ENCODE measurements at regions not wholly inside any gene's neighbourhood (a gene's known extent, or its start where the extent isn't known, plus 50 kb on each side); places are given as distances from the start of the nearest gene placed in this dataset.
"Not testable (repeated sequence)": the region's sequence is repeated elsewhere in the genome, so short reads cannot be mapped to it uniquely, and the experiment has no call there.

DNA sequence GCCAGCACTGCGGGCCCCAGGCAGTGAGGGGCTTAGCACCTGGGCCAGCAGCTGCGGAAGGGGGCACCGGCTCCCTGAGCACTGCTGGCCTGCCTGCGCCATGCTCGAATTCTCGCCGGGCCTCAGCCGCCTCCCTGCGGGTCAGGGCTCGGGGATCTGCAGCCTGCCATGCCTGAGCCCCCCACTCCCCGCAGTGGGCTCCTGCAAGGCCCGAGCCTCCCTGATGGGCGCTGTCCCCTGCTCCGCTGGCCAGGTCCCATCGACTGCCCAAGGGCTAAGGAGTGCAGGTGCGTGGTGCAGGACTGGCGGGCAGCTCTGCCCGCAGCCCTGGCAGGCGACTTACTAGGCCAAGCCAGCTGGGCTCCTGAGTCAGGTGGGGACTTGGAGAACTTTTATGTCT, 133.3 kb upstream of the LMNTD1 start:
- no peak for DNase-seq

DNA sequence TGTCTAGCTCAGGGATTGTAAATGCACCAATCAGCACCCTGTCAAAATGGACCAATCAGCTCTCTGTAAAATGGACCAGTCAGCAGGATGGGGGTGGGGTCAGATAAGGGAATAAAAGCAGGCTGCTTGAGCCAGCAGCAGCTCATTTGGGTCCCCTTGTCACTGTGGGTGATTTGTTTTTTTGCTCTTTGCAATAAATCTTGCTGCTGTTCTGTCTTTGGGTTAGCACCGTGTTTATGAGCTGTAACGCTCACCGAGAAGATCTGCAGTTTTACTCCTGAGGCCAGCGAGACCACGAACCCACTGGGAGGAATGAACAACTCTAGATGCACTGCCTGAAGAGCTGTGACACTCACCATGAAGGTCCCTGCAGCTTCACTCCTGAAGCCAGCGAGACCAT, 134.1 kb upstream of the LMNTD1 start:
- DNase-seq = no peak

DNA sequence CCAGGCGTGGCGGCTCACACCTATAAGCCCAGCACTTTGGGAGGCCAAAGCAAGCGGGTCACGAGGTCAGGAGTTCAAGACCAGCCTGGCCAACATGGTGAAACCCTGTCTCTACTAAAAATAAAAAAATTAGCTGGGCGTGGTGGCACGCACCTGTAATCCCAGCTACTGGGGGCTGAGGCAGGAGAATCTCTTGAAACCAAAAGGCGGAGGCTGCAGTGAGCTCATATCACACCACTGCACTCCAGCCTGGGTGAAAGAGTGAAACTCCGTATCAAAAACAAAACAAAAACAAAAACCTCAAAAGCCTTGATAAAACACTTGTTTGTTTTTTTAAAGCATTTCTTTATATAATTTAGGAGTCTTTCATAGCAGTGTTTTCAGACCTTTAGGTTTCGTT, 135.8 kb upstream of the LMNTD1 start:
- DNase-seq = not testable (repeated sequence)

DNA sequence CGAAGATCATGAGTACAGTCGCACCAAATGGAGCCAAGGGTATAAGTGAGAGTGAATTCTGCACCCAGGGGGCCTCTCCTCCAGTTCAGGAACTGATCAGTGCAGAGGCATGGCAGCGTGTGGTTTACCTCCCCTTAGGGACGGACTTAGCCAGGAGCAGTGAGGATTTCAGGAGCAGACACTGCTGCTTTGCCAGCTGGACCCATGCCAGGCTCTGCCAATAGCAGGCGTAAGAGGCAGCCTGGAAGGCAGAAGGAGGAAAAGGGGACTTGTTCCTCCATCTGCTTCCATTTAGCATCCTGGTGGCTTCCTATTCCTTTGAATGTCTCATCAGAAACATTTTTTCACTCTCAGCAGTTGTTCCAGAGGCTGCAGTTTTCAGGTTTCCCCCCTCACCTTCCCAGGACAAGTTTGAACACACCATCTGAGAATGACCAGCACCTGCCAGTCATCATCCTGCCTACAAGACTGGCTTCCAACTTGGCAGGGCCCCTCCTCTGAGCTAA, 137.0 kb upstream of the LMNTD1 start:
- no peak for DNase-seq

DNA sequence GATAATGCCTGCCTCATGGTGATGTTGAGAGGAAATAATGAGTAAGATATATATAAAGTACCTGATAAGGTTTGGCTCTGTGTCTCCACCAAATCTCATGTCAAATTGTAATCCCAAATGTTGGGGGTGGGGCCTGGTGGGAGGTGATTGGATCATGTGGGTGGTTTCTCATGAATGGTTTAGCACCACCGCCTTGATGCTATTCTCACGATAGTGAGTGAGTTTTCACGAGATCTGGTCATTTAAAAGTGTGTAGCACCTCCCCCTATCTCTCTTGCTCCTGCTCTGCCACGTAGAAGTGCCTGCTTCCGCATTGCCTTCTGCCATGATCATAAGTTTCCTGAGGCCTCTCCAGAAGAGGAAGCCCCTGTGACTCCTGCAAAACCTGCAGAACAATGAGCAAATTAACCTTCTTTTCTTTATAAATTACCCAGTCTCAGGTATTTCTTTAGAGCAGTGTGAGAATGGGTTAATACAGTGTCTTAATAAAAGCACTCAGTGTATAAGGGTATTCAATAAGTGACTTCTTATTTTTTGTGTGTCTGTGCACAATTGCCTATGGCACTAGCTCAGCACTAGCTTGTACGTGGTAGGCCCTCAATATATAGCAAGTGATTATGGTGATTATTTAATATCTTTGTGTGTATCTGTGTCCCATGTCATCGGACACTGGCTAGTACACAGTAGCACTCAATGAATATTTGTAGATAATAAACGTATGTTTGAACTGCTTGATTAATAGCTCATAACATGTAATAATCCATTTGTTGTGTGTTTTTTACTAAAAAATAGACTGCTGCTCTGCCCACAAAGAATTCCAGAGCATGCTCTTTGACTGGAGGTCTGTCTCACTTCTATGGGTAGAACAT, 138.1 kb upstream of the LMNTD1 start:
- no peak for DNase-seq

DNA sequence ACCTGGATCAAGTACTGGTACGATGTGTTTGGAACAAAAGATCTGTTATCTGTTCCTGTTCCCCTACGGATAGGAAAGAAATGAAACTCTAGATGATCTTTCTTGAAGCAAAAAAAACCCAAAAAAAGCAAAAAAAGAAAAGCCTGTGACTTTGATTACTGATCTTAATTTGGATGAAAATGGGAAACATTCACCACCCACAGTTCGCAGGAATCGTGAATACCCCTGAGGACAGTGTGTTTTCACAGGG, 138.7 kb upstream of the LMNTD1 start:
- no peak for DNase-seq

DNA sequence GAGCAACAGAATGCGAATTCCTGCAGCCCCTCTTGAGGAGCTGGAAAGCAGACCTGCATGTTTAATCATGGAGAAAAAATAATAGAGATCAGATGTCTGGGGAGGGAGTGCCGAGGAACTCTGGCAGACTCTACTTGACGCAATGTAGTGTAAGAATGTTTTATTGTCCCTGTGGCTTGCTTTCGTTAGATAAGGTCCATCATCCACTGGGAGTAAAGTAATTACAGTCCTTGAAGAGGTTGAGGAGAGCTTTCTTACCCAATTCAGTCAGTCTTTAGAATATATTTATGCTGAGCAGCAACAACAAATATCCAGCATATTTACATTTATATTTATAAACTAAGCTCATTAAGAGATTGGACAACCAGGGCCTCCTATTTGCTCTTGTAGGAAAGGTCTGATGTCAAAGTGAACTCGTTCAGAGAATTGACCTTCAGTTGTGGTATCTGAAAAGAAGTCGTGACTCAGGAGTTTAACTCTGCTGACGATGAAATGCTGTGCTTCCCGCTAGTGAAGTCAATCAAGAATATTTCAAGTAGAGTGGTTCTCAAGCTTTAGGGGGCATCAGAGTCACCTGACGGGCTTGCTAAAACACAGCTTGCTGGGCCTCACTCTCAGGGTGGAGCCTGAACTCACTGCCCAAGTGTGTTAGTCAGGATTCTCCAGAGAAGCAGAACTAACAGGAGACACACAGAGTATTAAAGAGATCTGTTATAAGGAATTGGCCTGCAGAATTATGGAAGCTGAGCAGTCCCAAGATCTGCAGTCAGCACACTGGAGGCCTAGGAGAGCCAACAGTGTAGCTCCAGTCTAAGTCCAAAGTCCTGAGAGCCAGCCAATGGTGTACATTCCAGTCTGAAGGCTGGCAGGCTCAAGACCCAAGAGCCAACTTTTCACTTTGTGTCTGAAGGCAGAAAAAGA, 139.3 kb upstream of the LMNTD1 start:
- DNase-seq = no peak

DNA sequence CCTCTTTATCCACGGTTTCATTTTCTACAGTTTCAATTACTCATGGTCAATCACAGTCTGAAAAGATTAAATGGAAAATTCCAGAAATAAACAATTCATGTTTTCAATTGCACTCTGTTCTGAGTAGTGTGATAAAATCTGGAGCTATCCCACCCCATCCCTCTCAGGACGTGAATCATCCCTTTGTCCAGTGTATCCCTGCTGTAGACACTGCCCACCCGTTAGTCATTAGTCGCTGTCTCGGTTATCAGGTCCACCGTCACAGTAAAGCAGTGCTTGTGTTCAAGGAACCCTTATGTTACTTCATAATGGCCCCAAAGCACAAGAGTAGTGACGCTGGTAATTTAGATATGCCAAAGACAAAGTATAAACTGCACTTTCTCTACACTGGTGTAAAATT, 141.0 kb upstream of the LMNTD1 start:
- DNase-seq = no peak

DNA sequence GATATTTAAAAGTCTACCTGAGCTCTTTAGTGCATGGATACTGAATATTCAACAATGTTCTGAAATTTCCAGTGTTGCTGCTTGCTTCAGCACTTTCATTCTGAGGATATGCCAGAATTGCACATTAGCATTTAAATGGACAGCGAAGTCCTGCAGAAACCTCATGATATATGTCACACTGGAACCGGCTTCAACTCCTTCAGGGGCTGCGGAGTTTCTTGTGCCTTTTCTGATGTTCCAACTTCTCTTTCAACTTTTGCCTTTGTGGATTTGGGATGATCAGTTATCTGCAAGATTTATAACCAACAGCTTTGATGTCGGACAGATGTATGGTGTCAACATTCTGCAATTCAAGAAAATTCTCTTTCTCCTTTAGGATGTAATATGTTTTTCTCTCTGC, 142.5 kb upstream of the LMNTD1 start:
- no peak for DNase-seq

DNA sequence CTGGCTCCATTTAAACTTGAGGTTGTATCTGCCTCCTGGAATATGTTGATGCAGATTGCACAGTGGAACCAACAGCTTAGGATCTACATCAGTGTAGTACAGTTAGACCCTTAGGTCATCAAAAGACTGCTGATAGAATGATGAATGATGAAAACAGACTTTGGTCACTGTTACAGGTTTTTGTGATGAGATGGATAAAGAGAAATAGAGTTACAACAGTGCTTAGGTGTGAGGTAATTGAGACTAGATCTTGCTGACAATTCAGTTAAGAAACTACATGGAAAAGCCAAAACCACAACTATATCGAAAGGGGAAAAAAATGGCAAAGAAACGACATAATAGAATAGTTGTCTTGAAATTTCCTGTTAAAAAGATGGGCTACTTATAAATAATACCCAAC, 145.7 kb upstream of the LMNTD1 start:
- no peak for DNase-seq

DNA sequence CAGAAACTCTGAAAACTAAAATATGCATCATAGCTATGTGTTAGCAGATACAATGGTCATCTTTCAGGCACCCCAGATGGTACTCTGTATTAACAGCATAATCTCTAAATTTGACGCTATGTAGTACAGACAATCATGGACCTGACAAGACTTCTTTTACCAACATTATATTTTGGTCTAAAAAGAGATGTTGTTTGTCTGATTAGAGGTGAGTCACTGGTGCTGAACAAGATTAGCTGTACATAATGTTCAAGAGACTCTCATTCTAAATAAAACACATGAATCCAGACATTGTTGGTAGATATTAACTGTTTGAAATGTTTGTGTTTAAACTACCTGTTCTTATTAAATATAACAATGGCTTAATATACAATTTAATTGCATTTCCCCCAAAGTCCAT, 146.4 kb upstream of the LMNTD1 start:
- no peak for DNase-seq

DNA sequence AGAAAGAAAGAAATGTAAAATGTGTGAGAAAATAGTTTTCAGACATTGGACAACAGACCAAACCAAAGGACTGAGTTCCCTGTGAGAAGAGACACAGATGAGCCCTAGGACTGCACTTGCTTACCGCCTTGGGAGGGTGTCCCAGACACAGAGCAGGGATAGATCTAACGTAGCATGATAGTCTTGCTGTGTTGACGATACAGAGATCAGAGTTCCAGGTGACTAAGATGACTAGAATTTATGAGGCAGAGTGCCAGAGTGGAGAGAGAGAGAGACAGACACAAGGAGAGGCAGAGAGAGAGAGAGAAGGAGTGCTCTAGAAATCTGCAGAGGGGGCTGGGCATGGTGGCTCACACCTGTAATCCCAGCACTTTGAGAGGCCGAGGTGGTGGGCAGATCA, 148.2 kb upstream of the LMNTD1 start:
- DNase-seq = no peak

DNA sequence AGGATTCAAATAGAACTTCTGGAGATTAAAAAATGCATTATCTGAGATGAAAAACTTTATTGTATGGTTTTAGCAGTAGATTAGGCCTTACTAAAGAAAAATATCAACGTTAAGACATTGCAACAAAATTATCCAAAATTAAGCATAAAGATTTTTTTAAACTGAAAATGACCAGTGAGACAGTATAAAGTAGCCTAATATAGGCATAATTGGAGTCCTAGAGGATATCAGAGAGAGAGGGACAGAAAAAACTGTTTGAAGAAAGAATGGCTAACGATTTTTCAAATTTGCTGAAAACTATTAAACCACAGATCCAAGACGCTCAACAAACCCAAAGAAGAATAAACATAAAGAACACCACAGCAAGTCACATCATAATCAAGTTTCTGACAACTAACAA, 149.5 kb upstream of the LMNTD1 start:
- no peak for DNase-seq

DNA sequence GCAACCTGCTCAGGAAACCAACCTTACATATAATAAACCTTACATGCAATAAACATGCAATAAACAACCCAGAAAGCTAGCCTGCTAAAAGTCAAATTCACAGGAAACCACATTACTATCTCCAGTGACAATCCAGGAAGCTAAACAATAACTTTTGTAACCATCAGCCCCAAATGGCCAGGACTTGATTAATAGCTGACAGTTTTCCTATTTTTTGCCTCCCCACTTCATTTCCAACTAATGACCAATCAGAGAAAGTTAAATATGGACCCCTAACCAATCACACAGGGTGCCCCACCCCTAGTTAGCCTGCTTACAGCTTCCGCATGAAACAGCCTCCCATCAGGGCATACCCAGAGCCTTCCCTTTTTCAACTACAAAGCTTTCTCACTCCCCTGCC, 152.2 kb upstream of the LMNTD1 start:
- DNase-seq = no peak

DNA sequence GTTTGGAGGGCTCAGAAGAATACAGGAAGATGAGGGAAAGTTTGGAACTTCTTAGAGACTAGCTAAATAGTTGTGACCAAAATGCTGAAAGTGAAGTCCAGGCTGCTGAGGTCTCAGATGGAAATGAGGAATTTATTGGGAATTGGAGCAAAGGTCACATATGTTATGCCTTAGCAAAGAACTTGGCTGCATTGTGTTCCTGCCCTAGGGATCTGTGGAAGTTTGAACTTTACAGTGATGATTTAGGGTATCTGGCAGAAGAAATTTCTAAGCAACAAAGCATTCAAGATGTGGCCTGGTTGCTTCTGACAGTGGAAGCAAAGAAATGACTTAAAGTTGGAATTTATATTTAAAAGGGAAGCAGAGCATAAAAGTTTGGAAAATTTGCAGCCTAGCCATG, 153.6 kb upstream of the LMNTD1 start:
- not testable (repeated sequence) for DNase-seq

DNA sequence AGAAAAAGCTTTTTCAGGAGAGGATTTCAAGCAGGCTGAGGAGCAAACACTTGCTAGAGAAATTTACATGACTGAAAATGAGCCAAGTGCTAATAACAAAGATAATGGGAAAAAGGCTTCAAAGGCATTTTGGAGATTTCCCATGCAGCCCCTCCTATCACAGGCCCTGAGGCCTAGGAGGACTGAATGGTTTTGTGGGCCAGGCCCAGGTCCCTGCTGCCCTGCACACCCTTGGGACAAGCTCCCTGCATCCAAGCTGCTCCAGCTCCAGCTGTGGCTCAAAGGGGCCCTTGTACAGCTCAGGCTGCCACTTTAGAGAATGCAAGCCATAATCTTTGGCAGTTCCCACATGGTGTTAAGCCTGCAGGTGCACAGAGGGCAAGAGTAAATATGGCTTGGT, 154.0 kb upstream of the LMNTD1 start:
- no peak for DNase-seq

DNA sequence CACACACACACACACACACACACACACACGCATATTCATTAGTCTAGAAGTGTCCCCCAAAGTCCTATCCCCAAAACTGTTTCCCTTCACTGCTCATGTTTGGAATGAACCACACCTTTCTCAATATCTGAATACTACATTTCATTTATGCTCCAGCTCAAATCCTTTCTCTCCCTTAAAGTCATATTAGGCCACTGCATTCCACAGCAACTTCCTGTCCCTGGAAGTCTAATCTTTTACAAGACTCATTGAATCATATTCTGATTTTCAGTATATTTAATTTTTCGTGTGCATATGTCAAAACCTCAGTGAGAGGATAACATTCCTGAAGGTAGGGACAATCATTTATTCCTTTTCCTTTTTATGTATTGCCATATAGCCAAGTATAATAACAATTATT, 155.6 kb upstream of the LMNTD1 start:
- DNase-seq = no peak

DNA sequence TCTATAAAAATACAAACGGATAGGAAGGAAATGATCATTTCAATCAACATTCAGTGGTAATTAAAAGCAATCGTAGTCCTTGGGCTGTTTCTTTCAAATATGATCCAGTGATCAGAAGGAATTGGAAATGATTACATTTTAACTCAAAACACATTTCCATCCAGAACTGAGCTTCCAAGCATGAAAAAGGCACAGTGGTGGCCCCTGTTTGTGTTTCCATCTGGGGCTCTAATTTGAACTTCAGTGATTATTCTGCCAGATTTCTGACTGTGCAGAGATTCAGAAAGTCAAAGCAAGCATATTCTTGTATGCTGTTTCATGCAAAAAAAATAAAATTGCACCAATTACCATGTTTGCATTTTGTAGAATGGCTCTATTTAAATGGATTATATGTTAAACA, 157.0 kb upstream of the LMNTD1 start:
- no peak for DNase-seq

DNA sequence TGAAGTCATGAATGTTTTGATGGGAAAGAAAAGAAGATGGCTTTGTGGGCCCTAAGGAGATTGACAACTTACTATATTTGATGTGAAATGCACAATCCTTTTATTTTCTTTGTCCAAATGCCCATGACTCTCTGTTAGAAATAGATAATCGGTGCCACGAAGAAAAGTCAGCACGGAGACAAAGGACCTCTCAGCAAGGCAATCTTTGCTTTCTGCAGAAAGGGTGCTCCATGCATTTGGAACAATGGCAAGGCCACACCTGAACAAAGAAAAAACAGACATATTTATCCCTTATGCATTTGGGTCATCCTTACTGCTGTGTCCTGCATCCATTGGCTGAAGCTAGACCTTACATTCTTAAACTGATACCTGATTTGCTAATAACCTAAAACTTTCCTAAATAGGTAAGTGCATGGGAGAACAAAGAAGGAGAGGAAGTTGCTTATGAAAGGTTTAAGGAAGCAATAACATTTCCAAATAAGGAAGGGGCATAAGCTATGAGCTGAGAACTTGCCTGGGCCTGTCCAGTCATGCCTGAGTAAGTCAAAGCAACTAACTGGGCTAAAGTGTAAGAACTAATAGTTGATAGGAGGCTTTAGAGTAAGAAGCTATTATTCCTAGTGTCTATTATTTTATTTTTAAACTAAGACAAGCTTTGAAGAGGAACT, 158.0 kb upstream of the LMNTD1 start:
- DNase-seq = not testable (repeated sequence)

DNA sequence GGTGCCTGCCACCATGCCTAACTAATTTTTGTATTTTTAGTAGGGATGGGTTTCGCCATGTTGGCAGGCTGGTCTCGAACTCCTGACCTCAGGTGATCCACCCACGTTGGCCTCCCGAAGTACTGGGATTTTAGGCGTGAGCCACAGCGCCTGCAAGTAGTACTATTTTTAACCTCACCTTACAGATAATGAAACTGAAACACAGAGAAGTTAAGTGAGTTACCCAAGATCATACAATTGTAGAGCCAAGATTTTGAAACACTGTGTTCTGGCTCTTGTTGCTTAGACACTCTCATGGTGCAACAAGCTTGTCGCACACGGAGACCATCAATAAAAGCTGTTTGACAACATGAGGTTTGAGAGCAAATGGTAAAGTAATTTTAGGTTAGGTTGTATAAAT, 159.1 kb upstream of the LMNTD1 start:
- no peak for DNase-seq

DNA sequence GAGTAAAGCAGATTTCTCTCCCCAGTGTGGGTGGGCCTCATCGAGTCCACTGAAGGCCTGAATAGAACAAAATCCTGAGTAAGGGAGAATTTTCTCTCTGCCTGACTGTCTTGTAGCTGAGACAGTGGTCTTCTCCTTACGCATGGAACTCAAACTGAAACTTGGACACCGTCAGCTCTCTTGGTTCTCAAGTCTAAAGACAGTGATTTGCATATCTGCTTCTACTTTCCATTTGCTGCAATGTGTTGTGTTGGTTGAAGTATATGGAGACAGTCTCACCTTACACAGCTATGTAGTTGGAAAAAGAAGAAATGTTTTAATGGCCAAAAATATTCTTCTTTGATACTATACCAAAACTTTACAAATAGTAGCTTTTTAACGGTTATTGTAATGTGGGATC, 160.2 kb upstream of the LMNTD1 start:
- no peak for DNase-seq

DNA sequence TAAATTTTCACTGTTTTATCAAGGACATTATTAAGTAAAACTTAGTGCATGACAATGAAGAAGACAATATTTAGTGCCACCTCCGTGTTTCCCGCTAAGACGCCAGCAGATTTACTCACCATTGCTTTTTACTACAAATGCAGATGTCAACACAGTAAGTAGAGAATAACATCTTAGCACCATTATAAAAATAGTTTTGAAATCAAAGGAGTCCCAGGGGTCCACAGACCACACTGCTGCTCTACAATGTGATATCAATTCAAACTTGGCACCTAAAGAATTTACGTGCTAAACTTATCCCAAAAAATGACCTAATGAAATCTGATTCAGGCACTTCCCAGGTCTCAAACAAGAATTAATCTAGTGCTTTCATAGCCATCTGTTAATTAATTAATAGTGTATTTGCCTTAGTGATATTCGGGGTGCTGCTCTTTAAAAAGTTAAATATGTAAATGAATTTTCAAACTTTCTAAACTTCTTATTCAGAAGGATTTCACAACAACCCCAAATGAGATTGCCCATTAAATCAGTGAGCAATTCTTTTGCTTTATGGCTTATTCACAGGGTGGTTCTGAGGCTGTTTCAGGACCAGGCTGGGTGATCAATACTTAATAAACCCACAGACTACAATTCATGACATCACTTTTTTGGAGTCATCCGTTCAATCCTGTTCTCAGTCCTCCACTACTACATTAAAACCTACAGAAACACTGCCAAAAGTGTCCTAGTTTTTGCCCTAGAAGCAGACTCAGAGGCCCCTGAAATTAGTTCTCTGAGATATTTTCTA, 161.3 kb upstream of the LMNTD1 start:
- DNase-seq = no peak

DNA sequence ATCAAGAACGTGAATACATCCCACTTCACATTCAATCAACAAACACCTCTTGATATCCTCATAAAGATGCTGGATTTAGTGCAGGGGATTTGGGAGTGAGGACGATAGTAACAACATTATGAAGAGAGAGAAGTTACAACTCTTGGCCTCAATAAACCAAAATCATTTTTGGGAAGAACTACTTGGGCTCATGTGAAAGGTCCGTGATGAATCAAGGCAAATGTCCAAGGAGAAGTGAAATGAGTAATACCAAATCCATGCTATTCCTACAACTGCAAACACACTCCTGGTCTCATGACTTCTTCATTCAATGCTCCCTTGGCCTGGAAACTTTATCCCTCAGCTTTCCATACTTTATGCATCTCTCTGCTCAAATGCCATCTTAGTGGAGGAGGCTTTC, 162.0 kb upstream of the LMNTD1 start:
- DNase-seq = no peak

All from CD4-positive, alpha-beta T cell treated with Interleukin-1 beta for 1 hour (primary cell).